NCI-H446 (cell line): ENCODE measurements at regions not wholly inside any gene's neighbourhood (a gene's known extent, or its start where the extent isn't known, plus 50 kb on each side); places are given as distances from the start of the nearest gene placed in this dataset.
"Not testable (repeated sequence)": the region's sequence is repeated elsewhere in the genome, so short reads cannot be mapped to it uniquely, and the experiment has no call there.

ENCODE experiments used
- DNase-seq, 2 experiments: peaks; one replicate each; lab custom pipeline; 2025; lab: John Stamatoyannopoulos, UW

- DNase-seq: no peak
Measured at GRCh38 chr6:66265737-66266136, 558.7 kb upstream of the EYS start.

GRCh38 chr6:66264376-66264775 is 557.4 kb upstream of the EYS start:
- DNase-seq: no peak

GRCh38 chr6:66258731-66259487 is 551.9 kb upstream of the EYS start:
- DNase-seq: not testable (repeated sequence)

GRCh38 chr6:66245231-66245630 is 538.2 kb upstream of the EYS start:
- no peak for DNase-seq

GRCh38 chr6:66238851-66239250 is 531.8 kb upstream of the EYS start:
- DNase-seq: no peak

- no peak for DNase-seq
Measured at GRCh38 chr6:66232890-66233289, 525.9 kb upstream of the EYS start.

GRCh38 chr6:66230591-66230990 is 523.6 kb upstream of the EYS start:
- peak; percentile 2 to 35 for DNase-seq

GRCh38 chr6:66226109-66226508 is 519.1 kb upstream of the EYS start:
- DNase-seq: peak; percentile 63 to 89

- no peak for DNase-seq
Measured at GRCh38 chr6:66210964-66211363, 503.9 kb upstream of the EYS start.

GRCh38 chr6:66200390-66200789 is 493.4 kb upstream of the EYS start:
- DNase-seq: no peak

- no peak for DNase-seq
Measured at GRCh38 chr6:66199171-66199570, 492.1 kb upstream of the EYS start.

GRCh38 chr6:66198062-66198624 is 491.1 kb upstream of the EYS start:
- no peak for DNase-seq

- DNase-seq: no peak
Measured at GRCh38 chr6:66190858-66191257, 483.8 kb upstream of the EYS start.

- DNase-seq: no peak
Measured at GRCh38 chr6:66189915-66190314, 482.9 kb upstream of the EYS start.

GRCh38 chr6:66186756-66187155 is 479.7 kb upstream of the EYS start:
- DNase-seq: no peak

- no peak for DNase-seq
Measured at GRCh38 chr6:66184091-66184490, 477.1 kb upstream of the EYS start.

- DNase-seq: no peak
Measured at GRCh38 chr6:66179361-66179760, 472.3 kb upstream of the EYS start.

- DNase-seq: no peak
Measured at GRCh38 chr6:66173587-66173986, 466.6 kb upstream of the EYS start.

- DNase-seq: not testable (repeated sequence)
Measured at GRCh38 chr6:66166713-66167112, 459.7 kb upstream of the EYS start.

GRCh38 chr6:66161546-66162108 is 454.6 kb upstream of the EYS start:
- no peak for DNase-seq

- DNase-seq: no peak
Measured at GRCh38 chr6:66159937-66160336, 452.9 kb upstream of the EYS start.

GRCh38 chr6:66153247-66153646 is 446.2 kb upstream of the EYS start:
- no peak for DNase-seq

- DNase-seq: no peak
Measured at GRCh38 chr6:66149132-66149531, 442.1 kb upstream of the EYS start.

GRCh38 chr6:66145867-66146266 is 438.8 kb upstream of the EYS start:
- no peak for DNase-seq
